Right cardiac atrium (tissue), 5 donors: ENCODE measurements at regions not wholly inside any gene's neighbourhood (a gene's known extent, or its start where the extent isn't known, plus 50 kb on each side); places are given as distances from the start of the nearest gene placed in this dataset.
A peak's percentile ranks its signal among the peaks of the same experiment; 100 is the strongest.

Experiments used
- ATAC-seq, 2 donors: fragments of 200-7000 bp; cut with Tn5 transposase; one replicate each; pipeline versions ENCODE4 v1.8.0 to v1.9.1; 2020; ENCODE audit warnings: moderate library complexity in 2 of 2, mild to moderate bottlenecking in 1 of 2
- DNase-seq, 3 donors: peaks; one replicate each; pipeline ENCODE4 v3.0.0-alpha.2; 2020
- H3K27ac ChIP-seq: one replicate; pipeline ENCODE4 v1.5.1; 2013; ENCODE audit warnings: mild to moderate bottlenecking, low read length, control low read depth, moderate library complexity
- H3K27me3 ChIP-seq: one replicate; pipeline ENCODE4 v1.6.1; 2013; ENCODE audit not compliant: control insufficient read depth, insufficient read depth
- H3K4me1 ChIP-seq: one replicate; pipeline ENCODE4 v1.6.1; 2013; ENCODE audit warnings: low read length; ENCODE audit not compliant: control insufficient read depth, insufficient read depth
- H3K4me3 ChIP-seq: one replicate; pipeline ENCODE4 v1.5.1; 2013; ENCODE audit warnings: low read length, control low read depth
- H3K9me3 ChIP-seq: one replicate; pipeline ENCODE4 v1.6.1; 2013; ENCODE audit warnings: low read length; ENCODE audit not compliant: control insufficient read depth
- WGBS: extraction: QIAGEN DNeasy Blood & Tissue Kit; methylation state at CpG from one replicate; pipeline ENCODE4 v1.1.7; 2013; 5-methylcytosine and 5-hydroxymethylcytosine counted together
- intact Hi-C, 4 donors: fragments of 100-400 bp; cut with DNase I; formaldehyde crosslinking; loops; one replicate each; pipeline versions ENCODE4 v1.11.0 to v1.14.0; 2022 to 2023
- donor health status: healthy with polysubstance abuse.
- donor health status: DM: no; HTN: yes; CAD: no.
- donor health status: DM: no; HTN: no; CAD: no.
- donor health status: DM: no; HTN: yes; CAD: no; lungs with severe emphysema.
- donor health status: DM: yes; HTN: yes; CAD: no.

- Histone ChIP-seq H3K4me3 (no peak overlapping the region), H3K27me3 (no peaks in the 10 kb centered on the region), H3K9me3 (no peaks in the 10 kb centered on the region), H3K4me1 (no peaks in the 10 kb centered on the region), H3K27ac (no peak overlapping the region)
- DNase-seq (no peak), ATAC-seq (no peak)
- intact Hi-C loops = no loop called here
These were observed 147.8 kb upstream of the DHRS4 start for GRCh38 chr14:23805761-23806160.

GRCh38 chr14:23814527-23815256, 138.9 kb upstream of the DHRS4 start:
- DNase-seq (no peak), ATAC-seq (no peak)
- intact Hi-C loops = no loop called here
- H3K4me3 ChIP-seq = no peak overlapping the region
- 81% methylated on average over 6 of the region's 6 CpGs for WGBS
- H3K4me1 ChIP-seq = no peaks in the 10 kb centered on the region
- no peak overlapping the region for H3K27ac ChIP-seq
- H3K9me3 ChIP-seq = peaks cover 6% of the 10 kb centered on the region
- no peaks in the 10 kb centered on the region for H3K27me3 ChIP-seq

- intact Hi-C loops = no loop called here
- ATAC-seq (no peak), DNase-seq (no peak)
- H3K4me3 ChIP-seq = no peak overlapping the region
- 85% methylated on average over 5 of the region's 5 CpGs for WGBS
- no peak overlapping the region for H3K27ac ChIP-seq
- H3K27me3 ChIP-seq = no peaks in the 10 kb centered on the region
- H3K4me1 ChIP-seq = no peaks in the 10 kb centered on the region
- H3K9me3 ChIP-seq = peaks cover 6% of the 10 kb centered on the region
These were observed 137.2 kb upstream of the DHRS4 start for GRCh38 chr14:23816371-23816770.

DNA sequence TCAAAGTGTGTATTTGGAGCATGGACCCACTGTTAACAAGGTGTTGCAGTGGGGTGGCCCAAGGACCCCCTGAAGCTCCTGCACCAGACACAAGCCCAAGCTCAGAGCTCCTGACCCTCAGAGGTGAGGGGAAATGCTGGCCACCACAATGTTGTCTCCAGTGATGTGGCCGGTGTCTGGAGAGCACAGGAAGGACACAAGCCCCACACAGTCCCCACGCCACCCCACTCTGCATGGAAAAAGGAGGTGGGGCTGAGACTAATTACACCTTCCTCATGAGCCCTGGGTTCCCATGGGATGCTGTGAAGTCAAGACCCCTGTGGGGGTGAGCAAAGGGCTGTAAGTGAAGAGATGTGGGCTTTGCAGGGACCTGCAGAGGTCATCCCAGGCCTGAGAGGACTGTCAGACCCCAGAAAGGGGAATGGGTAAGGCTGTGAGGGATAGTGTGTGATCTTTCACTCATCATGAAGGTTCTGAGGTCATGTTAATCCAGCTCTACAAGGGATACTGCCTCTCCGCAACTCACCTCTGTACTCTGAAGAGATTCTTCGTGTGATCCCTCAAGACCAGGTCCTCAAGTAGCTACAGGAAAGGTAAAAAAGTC, 136.3 kb upstream of the DHRS4 start:
- no peaks in the 10 kb centered on the region for H3K27me3 ChIP-seq
- no peak for DNase-seq
- H3K27ac ChIP-seq = no peak overlapping the region
- WGBS = 57% methylated on average over 4 of the region's 4 CpGs
- intact Hi-C loops = no loop called here
- H3K4me1 ChIP-seq = no peaks in the 10 kb centered on the region
- H3K4me3 ChIP-seq = no peak overlapping the region
- ATAC-seq = no peak
- peaks cover 6% of the 10 kb centered on the region for H3K9me3 ChIP-seq

- Histone ChIP-seq H3K9me3 (no peaks in the 10 kb centered on the region), H3K4me3 (no peak overlapping the region), H3K27ac (no peak overlapping the region), H3K4me1 (no peaks in the 10 kb centered on the region), H3K27me3 (no peaks in the 10 kb centered on the region)
- intact Hi-C loops = no loop called here
- DNase-seq (no peak), ATAC-seq (no peak)
- 87% methylated on average over 13 of the region's 13 CpGs for WGBS
These were observed 126.3 kb upstream of the DHRS4 start for GRCh38 chr14:23827100-23827892.

GRCh38 chr14:23828001-23828400, 125.6 kb upstream of the DHRS4 start:
- Histone ChIP-seq H3K27ac (no peak overlapping the region), H3K4me1 (no peaks in the 10 kb centered on the region), H3K4me3 (no peak overlapping the region), H3K27me3 (no peaks in the 10 kb centered on the region), H3K9me3 (no peaks in the 10 kb centered on the region)
- intact Hi-C loops = no loop called here
- WGBS = 71% methylated on average over 4 of the region's 4 CpGs
- ATAC-seq (no peak), DNase-seq (no peak)

DNA sequence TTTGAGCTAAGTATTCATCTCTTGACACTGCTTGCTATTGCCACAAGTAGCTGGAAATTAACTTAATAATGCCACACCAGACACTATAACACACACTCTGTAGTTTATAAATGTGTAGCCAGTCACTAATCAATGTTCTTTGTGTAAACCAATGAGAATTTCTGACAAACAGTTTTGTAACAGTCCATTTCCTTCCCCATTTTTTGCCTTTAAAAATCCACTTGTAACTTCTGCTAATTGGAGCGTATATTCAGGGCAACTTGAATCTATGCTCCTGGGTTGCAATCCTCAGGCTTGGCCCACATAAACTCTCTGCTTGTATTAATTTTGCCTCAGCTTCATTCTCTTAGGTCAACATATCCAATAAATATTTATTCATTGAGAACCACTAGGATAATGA, 125.0 kb upstream of the DHRS4 start:
- intact Hi-C loops = no loop called here
- no peak for ATAC-seq

DNA sequence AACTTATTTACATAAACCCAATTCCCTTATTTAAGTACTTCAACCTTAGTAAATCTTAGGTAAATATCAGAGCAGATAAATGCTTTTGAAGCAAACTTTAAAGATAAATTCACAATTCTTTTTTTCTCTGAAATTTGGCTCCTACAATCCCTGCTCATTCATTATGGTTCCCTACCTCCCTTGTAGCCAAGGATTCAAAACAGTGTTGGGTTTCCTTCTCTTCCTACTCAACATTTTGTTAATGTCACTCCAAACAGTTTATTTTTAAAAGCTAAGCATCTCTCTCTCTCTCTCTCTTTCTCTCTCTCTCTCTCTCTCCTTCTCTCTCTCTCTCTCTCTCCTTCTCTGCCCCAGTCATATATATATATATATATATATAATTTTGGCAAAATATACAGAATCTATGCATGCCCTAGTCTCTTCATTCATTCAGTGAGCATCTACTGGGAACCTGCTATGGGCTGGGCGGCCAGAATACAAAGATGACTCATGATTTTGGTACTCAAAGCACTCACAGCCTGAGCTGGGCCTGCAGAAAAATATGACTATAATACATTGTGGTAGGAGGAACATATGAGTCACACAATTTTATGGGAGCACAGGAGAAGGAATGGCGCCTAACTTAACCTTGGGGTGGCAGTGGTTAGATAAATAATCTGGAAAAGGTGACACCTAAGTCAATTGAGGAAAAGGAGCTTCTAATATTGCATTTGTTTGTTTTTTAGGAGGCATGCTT, 123.7 kb upstream of the DHRS4 start:
- WGBS = 49% methylated on average over 2 of the region's 2 CpGs
- intact Hi-C loops = no loop called here

More for the DNA sequence above, 125.0 kb upstream of the DHRS4 start:
- Histone ChIP-seq H3K27me3 (no peaks in the 10 kb centered on the region), H3K4me3 (no peak overlapping the region), H3K4me1 (no peaks in the 10 kb centered on the region), H3K9me3 (no peaks in the 10 kb centered on the region), H3K27ac (no peak overlapping the region)
- 84% methylated on average over 1 of the region's 1 CpG for WGBS
- no peak for DNase-seq

GRCh38 chr14:23831596-23831995, 122.0 kb upstream of the DHRS4 start:
- WGBS = 64% methylated on average over 3 of the region's 3 CpGs
- Histone ChIP-seq H3K4me3 (no peak overlapping the region), H3K9me3 (no peaks in the 10 kb centered on the region), H3K4me1 (no peaks in the 10 kb centered on the region), H3K27ac (no peak overlapping the region), H3K27me3 (no peaks in the 10 kb centered on the region)
- intact Hi-C loops = no loop called here
- ATAC-seq = no peak
- DNase-seq = no peak

More for the DNA sequence above, 123.7 kb upstream of the DHRS4 start:
- DNase-seq (peak in 1 of 3 donors; percentile 47), ATAC-seq (peak; percentile 46 to 66)
- H3K4me3 ChIP-seq = no peak overlapping the region
- no peaks in the 10 kb centered on the region for H3K27me3 ChIP-seq
- no peak overlapping the region for H3K27ac ChIP-seq
- no peaks in the 10 kb centered on the region for H3K9me3 ChIP-seq
- H3K4me1 ChIP-seq = no peaks in the 10 kb centered on the region

GRCh38 chr14:23861666-23862065, 91.9 kb upstream of the DHRS4 start:
- Histone ChIP-seq H3K27ac (no peak overlapping the region), H3K4me3 (no peak overlapping the region), H3K4me1 (no peaks in the 10 kb centered on the region), H3K9me3 (no peaks in the 10 kb centered on the region), H3K27me3 (no peaks in the 10 kb centered on the region)
- peak; percentile 29 to 59 for ATAC-seq
- intact Hi-C loops = no loop called here
- 11% methylated on average over 2 of the region's 2 CpGs for WGBS
- DNase-seq = peak; percentile 25 to 46 (median 43)

DNA sequence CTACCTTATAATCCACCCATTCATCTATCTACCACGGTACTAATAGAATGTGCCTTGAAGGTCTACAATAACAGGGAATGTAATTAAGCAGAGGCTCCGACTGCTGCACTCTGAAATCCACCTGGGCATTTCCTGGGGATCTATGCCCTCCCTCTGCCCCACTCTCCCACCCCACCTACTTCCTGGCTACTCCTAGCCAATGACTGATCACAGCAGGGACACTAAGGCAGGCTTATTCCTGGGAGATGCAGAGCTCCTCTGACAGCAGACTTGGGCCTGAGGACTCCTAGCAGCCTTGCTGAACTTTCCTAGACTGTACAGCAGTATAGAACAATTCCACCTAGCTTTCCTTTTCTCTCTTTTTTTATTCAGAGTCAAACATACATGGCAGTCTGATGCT, 91.1 kb upstream of the DHRS4 start:
- ATAC-seq (no peak), DNase-seq (no peak)
- Histone ChIP-seq H3K27me3 (no peaks in the 10 kb centered on the region), H3K9me3 (no peaks in the 10 kb centered on the region), H3K27ac (no peak overlapping the region), H3K4me1 (no peaks in the 10 kb centered on the region), H3K4me3 (no peak overlapping the region)
- 84% methylated on average over 2 of the region's 2 CpGs for WGBS
- intact Hi-C loops = no loop called here
